H1 (cell line): ENCODE measurements at regions not wholly inside any gene's neighbourhood (a gene's known extent, or its start where the extent isn't known, plus 50 kb on each side); places are given as distances from the start of the nearest gene placed in this dataset.

ENCODE experiments used
- MAX ChIP-seq: IDR thresholded peaks from 2 replicates; pipeline ENCODE4 v1.6.1; 2012; ENCODE audit warnings: inconsistent platforms
- SIN3A ChIP-seq, 2 experiments: IDR thresholded peaks in 1 of 2; conservative IDR thresholded peaks in 1 of 2; 2 replicates each; pipeline ENCODE4 v1.6.1; 2011 to 2012; ENCODE audit warnings: low read length in 2 of 2, improper control_type of control experiment in 1 of 2, low read depth in 1 of 2, mild to moderate bottlenecking in 1 of 2
- TF ChIP-seq, protein P1 (sequence below), 3 experiments: IDR thresholded peaks; 1 replicate in 2 of 3; 2 replicates in 1 of 3; pipeline versions ENCODE4 v1.5.1 to v1.6.1; 2011; ENCODE audit warnings: low read length in 3 of 3, mild to moderate bottlenecking in 3 of 3, inconsistent platforms in 2 of 3, low read depth in 1 of 3, moderate library complexity in 1 of 3; ENCODE audit not compliant: insufficient read depth in 1 of 3; ENCODE audit errors: control extremely low read depth in 1 of 3

GRCh38 chrX:76014321-76014720 lies 158.5 kb upstream of the PBDC1 start:
- TF ChIP-seq, protein P1, sequence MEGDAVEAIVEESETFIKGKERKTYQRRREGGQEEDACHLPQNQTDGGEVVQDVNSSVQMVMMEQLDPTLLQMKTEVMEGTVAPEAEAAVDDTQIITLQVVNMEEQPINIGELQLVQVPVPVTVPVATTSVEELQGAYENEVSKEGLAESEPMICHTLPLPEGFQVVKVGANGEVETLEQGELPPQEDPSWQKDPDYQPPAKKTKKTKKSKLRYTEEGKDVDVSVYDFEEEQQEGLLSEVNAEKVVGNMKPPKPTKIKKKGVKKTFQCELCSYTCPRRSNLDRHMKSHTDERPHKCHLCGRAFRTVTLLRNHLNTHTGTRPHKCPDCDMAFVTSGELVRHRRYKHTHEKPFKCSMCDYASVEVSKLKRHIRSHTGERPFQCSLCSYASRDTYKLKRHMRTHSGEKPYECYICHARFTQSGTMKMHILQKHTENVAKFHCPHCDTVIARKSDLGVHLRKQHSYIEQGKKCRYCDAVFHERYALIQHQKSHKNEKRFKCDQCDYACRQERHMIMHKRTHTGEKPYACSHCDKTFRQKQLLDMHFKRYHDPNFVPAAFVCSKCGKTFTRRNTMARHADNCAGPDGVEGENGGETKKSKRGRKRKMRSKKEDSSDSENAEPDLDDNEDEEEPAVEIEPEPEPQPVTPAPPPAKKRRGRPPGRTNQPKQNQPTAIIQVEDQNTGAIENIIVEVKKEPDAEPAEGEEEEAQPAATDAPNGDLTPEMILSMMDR (IDR thresholded peaks at IDR 0.05; ENCODE audit: control extremely low read depth in 1 of 3, insufficient read depth in 1 of 3, low read depth in 1 of 3, low read length in 3 of 3) = no peak
- no peak for TF ChIP-seq SIN3A (conservative IDR thresholded peaks at IDR 0.05 in 1 of 2, IDR thresholded peaks at IDR 0.05 in 1 of 2; ENCODE audit: low read depth in 1 of 2, low read length in 2 of 2)
- TF ChIP-seq MAX = no peak
